SK-N-SH (cell line): ENCODE measurements at regions not wholly inside any gene's neighbourhood (a gene's known extent, or its start where the extent isn't known, plus 50 kb on each side); places are given as distances from the start of the nearest gene placed in this dataset.

ENCODE experiments used
- EZH2phosphoT487 ChIP-seq: fragments of 200-600 bp; sonication (generic); IDR thresholded peaks from 2 replicates; pipeline ENCODE4 v1.6.1; 2017; ENCODE audit warnings: low read depth, mixed run types, mild to moderate bottlenecking, antibody characterized with exemption, moderate library complexity, borderline replicate concordance
- FOXM1 ChIP-seq: IDR thresholded peaks from 2 replicates; pipeline ENCODE4 v1.4.0; 2012; ENCODE audit warnings: low read depth, mild to moderate bottlenecking
- IRF3 ChIP-seq: fragments of 150-350 bp; IDR thresholded peaks from 2 replicates; pipeline ENCODE4 v1.6.1; 2016; ENCODE audit warnings: mild to moderate bottlenecking, low read depth, low read length
- MXI1 ChIP-seq: IDR thresholded peaks from 2 replicates; pipeline ENCODE4 v1.6.1; 2012; ENCODE audit warnings: mild to moderate bottlenecking, low read depth, low read length, improper control_type of control experiment
- NFIC ChIP-seq: IDR thresholded peaks from 2 replicates; pipeline ENCODE4 v1.4.0; 2012; ENCODE audit warnings: borderline replicate concordance
- RAD21 ChIP-seq: IDR thresholded peaks from 2 replicates; pipeline ENCODE4 v1.6.1; 2012; ENCODE audit warnings: mild to moderate bottlenecking, low read length
- RCOR1 ChIP-seq: fragments of 150-350 bp; IDR thresholded peaks from 2 replicates; pipeline ENCODE4 v1.6.1; 2017; ENCODE audit warnings: antibody characterized with exemption, low read length
- REST ChIP-seq: IDR thresholded peaks from 2 replicates; pipeline ENCODE4 v1.6.1; 2012; ENCODE audit warnings: mild to moderate bottlenecking, low read depth, low read length, moderate library complexity
- SMC3 ChIP-seq: IDR thresholded peaks from 2 replicates; pipeline ENCODE4 v1.6.1; 2012; ENCODE audit warnings: low read depth, low read length, improper control_type of control experiment
- USF2 ChIP-seq: fragments of 150-350 bp; IDR thresholded peaks from 2 replicates; pipeline ENCODE4 v1.6.1; 2017; ENCODE audit warnings: antibody characterized with exemption, low read length, low read depth, borderline replicate concordance
- TF ChIP-seq, protein P1 (sequence below): fragments of 200-600 bp; sonication (generic); IDR thresholded peaks from 2 replicates; pipeline ENCODE4 v1.6.1; 2017; ENCODE audit warnings: antibody characterized with exemption, mild to moderate bottlenecking, moderate library complexity

DNA sequence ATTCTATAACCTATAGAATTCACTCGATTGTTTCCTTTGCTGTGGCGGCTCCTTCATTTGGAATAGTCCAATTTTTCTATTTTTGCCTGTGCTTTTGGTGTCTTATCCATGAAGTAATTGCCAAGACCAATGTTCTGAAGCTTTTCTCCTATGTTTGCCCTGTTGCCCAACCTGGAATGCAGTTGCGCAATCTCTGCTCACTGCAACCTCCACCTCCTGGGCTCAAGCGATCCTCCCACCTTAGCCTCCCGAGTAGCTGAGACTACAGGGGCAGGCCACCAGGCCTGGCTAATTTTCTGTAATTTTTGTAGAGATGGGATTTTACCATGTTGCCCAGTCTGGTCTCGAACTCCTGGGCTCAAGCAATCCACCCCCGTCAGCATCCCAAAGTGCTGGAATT lies 163.5 kb downstream of the OR2B2 start:
- TF ChIP-seq, protein P1, sequence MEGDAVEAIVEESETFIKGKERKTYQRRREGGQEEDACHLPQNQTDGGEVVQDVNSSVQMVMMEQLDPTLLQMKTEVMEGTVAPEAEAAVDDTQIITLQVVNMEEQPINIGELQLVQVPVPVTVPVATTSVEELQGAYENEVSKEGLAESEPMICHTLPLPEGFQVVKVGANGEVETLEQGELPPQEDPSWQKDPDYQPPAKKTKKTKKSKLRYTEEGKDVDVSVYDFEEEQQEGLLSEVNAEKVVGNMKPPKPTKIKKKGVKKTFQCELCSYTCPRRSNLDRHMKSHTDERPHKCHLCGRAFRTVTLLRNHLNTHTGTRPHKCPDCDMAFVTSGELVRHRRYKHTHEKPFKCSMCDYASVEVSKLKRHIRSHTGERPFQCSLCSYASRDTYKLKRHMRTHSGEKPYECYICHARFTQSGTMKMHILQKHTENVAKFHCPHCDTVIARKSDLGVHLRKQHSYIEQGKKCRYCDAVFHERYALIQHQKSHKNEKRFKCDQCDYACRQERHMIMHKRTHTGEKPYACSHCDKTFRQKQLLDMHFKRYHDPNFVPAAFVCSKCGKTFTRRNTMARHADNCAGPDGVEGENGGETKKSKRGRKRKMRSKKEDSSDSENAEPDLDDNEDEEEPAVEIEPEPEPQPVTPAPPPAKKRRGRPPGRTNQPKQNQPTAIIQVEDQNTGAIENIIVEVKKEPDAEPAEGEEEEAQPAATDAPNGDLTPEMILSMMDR, result no peak
- TF ChIP-seq MXI1, result no peak
- no peak for TF ChIP-seq FOXM1
- TF ChIP-seq NFIC, result no peak
- TF ChIP-seq SMC3, result no peak
- TF ChIP-seq RCOR1, result no peak
- TF ChIP-seq USF2, result no peak
- no peak for TF ChIP-seq EZH2phosphoT487
- no peak for TF ChIP-seq REST
- no peak for TF ChIP-seq IRF3
- no peak for TF ChIP-seq RAD21
